AG09319 (cell line): ENCODE measurements at regions not wholly inside any gene's neighbourhood (a gene's known extent, or its start where the extent isn't known, plus 50 kb on each side); places are given as distances from the start of the nearest gene placed in this dataset.

Experiments used
- DNase-seq: peaks from one replicate; pipeline ENCODE4 v3.0.0-alpha.2; 2010; ENCODE audit warnings: low read depth; ENCODE audit errors: extremely low read depth
- TF ChIP-seq, protein P1 (sequence below): IDR thresholded peaks from 2 replicates; pipeline ENCODE4 v1.5.1; 2011; ENCODE audit warnings: low read depth, mild to moderate bottlenecking, inconsistent platforms, low read length, moderate library complexity

DNA sequence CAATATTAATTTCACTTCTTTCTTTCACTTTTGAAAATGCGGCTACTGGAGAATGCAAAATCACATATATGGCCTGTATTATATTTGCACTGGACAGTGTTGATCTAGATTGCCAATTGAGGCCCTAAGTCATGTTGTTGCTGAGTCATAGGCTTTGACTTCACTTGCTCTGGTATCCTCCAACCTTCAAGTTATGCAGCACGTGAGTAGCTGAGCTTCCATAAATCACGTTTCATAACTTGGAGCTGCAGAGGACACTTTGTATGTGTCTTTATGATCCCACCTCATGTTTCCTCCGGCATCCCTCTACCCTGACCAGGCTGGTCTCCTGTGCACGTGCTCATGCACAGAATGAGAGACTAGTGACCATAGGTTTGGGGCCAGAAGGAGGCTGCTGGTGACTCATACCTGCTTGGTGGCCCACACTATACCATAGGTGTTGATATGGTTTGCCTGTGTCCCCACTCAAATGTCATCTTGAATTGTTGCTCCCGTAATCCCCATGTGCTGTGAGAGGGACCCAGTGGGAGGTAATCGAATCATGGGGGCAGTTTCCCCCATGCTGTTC lies 103.0 kb upstream of the TSPAN2 start:
- TF ChIP-seq, protein P1, sequence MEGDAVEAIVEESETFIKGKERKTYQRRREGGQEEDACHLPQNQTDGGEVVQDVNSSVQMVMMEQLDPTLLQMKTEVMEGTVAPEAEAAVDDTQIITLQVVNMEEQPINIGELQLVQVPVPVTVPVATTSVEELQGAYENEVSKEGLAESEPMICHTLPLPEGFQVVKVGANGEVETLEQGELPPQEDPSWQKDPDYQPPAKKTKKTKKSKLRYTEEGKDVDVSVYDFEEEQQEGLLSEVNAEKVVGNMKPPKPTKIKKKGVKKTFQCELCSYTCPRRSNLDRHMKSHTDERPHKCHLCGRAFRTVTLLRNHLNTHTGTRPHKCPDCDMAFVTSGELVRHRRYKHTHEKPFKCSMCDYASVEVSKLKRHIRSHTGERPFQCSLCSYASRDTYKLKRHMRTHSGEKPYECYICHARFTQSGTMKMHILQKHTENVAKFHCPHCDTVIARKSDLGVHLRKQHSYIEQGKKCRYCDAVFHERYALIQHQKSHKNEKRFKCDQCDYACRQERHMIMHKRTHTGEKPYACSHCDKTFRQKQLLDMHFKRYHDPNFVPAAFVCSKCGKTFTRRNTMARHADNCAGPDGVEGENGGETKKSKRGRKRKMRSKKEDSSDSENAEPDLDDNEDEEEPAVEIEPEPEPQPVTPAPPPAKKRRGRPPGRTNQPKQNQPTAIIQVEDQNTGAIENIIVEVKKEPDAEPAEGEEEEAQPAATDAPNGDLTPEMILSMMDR, result no peak
- no peak for DNase-seq

DNA sequence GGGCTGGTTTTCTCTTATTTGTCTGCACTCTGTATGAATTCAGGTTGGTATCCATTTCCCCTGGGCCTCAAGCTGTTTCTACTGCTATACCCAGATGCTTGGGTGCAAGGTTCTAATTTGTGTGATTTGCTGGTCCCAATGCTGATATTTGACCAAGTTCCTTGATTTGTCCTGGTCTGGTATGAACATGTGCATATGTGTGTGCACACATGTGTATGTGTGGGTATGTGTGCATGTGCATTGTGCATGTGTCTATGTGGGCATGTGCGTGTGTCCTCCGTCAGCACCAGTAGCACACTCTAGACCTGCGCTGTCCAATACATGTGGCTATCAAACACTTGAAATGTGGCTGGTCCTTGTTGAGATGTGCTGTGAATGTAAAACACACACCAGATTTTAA lies 102.4 kb upstream of the TSPAN2 start:
- TF ChIP-seq, protein P1, result no peak
- DNase-seq, result no peak

DNA sequence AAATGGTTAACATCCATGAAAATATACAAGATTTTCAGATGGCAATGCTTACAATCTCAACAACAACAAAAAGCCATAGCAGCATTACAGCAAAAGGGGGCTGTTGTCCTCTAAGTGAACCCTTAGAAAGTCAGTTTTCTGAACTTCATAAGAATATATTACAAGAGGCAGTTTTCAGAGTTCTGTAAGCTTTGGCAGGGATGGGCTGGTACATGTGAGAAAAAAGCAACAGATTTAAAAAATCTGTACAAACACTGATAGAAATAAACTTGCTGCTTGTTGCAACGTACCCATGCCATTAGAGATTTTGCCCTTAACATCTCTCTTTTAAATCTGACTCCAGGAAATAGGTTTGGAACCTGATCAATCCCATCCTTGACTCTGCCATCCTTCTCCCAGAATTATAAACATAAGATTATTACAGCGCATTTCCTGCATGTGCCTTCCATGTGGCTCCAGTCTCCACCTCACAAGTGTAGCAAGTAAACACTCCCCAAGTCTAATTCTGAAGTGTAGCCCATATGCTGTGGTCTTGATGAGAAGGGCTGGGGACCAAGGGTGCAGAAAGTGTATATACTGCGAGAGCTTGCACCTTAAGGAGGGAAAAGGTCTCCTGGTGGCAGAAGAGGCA lies 101.4 kb upstream of the TSPAN2 start:
- TF ChIP-seq, protein P1, result no peak
- peak; percentile 57 for DNase-seq

- TF ChIP-seq, protein P1, result no peak
- peak; percentile 90 for DNase-seq
Measured at GRCh38 chr1:115189814-115190539, 100.7 kb upstream of the TSPAN2 start.

- no peak for DNase-seq
- TF ChIP-seq, protein P1, result no peak
Measured at GRCh38 chr1:115188680-115189395, 99.5 kb upstream of the TSPAN2 start.

DNA sequence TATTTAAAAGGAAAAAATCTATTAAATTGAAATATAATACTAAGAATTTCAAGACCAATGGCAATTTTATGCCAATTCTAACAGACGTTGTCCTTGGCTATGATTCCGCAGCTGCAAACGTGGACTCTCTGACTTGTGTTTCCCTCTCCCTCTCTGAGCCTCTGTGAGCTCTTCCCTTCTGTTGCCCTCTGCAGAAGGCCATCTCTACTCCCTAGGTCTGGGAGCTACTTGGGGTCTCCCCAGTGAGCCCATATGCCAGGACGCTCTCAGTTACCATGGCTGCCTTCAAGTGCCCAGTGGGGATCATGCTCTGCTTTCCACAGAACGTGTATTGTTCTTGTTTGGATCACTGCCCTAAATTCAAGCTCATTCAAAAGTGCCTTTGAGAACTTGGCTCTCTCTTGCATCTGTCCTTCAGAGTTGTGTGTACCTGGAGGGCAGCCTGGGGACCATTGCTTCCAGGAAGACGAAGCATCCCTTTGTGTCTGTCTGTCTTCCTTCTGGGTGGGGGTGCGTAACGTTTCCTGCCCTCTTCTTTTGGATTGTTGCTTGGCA lies 97.5 kb upstream of the TSPAN2 start:
- DNase-seq, result no peak
- TF ChIP-seq, protein P1, result no peak
